Stimulated activated memory B cell treated with anti-CD40 and anti-IgM and Interleukin-4, amounts not matched to agents 10 μg/mL and 1 μg/mL and 100 μg/mL, for 72 hours (primary cell): ENCODE measurements at regions not wholly inside any gene's neighbourhood (a gene's known extent, or its start where the extent isn't known, plus 50 kb on each side); places are given as distances from the start of the nearest gene placed in this dataset.

ENCODE experiments used
- ATAC-seq: fragments of 150-1000 bp; cut with Tn5 transposase; 2 replicates; pipeline ENCODE4 v1.10.0; 2021
- H3K27ac Mint-ChIP-seq: one replicate; pipeline ENCODE4 v1.8.0; 2022; ENCODE audit warnings: mild to moderate bottlenecking, mixed read lengths
- H3K27me3 Mint-ChIP-seq: one replicate; pipeline ENCODE4 v1.8.0; 2022; ENCODE audit warnings: mixed read lengths
- H3K36me3 Mint-ChIP-seq: one replicate; pipeline ENCODE4 v1.8.0; 2022; ENCODE audit warnings: mixed read lengths
- H3K4me1 Mint-ChIP-seq: one replicate; pipeline ENCODE4 v1.8.0; 2022; ENCODE audit warnings: mixed read lengths
- H3K4me3 Mint-ChIP-seq: one replicate; pipeline ENCODE4 v1.8.0; 2022; ENCODE audit warnings: mild to moderate bottlenecking, moderate library complexity, mixed read lengths
- H3K9me3 Mint-ChIP-seq: one replicate; pipeline ENCODE4 v1.8.0; 2022; ENCODE audit warnings: mixed read lengths

DNA sequence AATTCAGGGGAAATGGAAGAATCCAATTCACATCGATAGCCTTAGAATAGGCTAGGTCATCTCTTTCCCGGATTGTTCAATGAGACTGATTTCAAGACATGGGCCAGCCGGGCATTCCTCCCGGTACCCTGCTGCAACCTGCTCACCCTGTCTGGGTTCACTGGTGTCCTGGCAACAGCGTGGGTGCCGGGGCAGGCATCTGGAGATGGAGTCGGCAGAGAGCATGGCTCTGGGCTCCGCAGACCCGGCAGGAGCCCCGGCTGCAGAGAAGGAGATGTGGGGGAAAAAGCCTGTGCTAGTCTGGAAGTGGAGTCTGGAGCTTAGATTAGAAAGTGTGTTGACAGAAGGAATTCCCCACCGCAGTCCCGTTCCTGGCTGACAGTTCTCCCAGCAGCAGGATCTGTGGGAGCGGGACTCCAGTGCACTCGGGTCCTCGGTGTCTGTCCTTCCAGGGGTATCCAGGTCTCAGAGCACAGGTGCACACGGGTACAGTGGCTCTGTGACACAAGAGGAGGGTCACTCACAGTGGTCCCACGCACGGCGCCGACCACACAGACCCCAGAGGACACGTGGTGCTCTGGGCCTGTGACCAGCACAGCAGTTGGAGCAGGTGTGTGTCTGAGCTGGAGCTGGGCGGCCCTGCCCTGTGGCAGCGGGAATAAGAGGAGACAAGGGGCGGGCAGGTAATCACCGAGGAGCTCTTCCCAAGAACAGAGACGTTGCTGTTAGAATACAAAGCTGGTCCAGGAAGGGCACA, 65.7 kb upstream of the PITRM1 start:
- peaks cover 5% of the 10 kb centered on the region for H3K4me1 Mint-ChIP-seq
- no peaks in the 10 kb centered on the region for H3K36me3 Mint-ChIP-seq
- ATAC-seq = no peak
- no peaks in the 10 kb centered on the region for H3K9me3 Mint-ChIP-seq
- peaks cover 38% of the 10 kb centered on the region for H3K27me3 Mint-ChIP-seq
- H3K27ac Mint-ChIP-seq = no peak overlapping the region
- no peak overlapping the region for H3K4me3 Mint-ChIP-seq

DNA sequence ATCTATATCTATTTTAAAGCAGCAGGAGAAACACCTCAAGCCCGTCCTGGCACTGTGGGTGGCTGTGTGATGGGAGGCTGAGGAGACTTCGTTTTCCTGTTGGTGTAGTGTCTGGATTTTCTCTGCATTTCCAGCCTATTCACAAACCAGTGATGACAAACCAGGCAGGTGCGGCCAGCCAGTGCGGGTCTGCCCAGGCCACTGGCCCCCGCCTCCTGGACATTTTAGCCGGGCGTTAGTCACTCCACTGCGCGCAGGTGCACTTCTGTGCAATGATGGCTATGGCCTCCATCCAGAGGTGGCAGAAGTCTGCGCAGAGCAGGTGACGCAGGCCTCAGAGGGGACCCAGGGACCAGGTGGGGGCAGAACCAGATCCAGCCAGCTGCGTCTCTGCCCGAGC, 64.9 kb upstream of the PITRM1 start:
- no peak overlapping the region for H3K4me3 Mint-ChIP-seq
- peaks cover 5% of the 10 kb centered on the region for H3K4me1 Mint-ChIP-seq
- no peaks in the 10 kb centered on the region for H3K9me3 Mint-ChIP-seq
- no peak for ATAC-seq
- no peak overlapping the region for H3K27ac Mint-ChIP-seq
- H3K36me3 Mint-ChIP-seq = no peaks in the 10 kb centered on the region
- H3K27me3 Mint-ChIP-seq = peaks cover 38% of the 10 kb centered on the region

DNA sequence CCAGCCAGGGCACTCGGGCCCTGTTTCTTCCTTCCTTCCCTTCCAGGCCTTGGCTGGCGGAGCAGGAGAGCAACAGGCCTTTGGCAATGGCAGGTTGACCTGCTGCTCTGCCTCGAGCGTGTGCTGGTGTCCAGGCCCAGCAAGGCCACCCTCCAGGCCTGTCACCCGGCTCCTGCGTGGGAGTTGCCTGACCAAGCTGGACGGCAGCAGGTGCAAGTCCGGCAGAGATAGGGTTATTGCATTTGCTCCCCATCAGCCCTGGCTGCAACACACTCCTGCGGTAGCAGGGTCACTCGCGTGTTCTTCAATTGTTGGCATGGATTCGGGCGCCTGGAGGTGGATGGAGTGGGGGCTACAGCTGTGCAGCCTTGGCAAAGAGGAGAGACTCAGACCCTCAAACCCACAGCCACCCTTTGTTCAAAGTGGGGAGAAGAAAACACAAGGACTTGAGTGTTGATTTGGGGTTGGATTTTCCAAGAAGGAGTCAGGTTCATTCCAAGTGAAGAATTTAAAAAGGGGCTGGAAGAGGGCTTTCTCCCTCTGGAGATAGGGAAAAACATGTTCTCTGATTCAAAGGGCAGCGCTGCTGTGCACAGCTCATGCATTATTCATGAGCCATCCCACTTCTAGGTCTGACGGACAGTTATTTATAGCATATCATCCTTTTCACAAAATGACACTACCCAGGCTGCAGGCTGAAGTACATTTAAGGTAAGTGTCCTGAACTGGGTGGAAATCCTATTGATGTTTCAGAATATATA, 64.2 kb upstream of the PITRM1 start:
- Mint-ChIP-seq H3K4me3 (no peak overlapping the region), H3K27me3 (peaks cover 40% of the 10 kb centered on the region), H3K4me1 (peaks cover 5% of the 10 kb centered on the region), H3K36me3 (no peaks in the 10 kb centered on the region), H3K27ac (no peak overlapping the region), H3K9me3 (no peaks in the 10 kb centered on the region)
- no peak for ATAC-seq

DNA sequence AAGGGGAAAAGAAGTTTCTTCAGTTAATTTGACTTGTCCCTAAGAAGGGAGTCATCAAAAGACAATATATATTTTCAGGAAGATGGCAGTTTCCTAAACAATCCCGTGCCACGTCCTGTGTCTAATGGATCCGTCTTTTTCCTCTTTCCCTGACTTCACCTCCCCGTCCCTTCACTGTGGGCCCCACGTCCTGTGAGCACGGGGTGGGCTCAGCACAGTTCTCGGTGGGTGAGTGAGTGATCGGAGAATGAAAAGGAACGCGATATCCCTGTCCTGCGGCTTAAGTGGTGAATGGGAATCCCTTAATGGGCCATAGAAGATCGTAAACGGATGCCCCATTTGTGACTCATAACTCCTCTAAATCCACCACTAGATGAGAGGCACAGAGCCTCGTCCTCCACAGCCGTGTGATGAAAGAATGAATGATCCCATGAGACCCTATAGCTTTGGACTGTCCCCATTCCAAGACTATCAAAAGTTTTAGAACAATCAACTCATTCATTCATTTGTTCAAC, 63.5 kb upstream of the PITRM1 start:
- H3K27me3 Mint-ChIP-seq = peaks cover 48% of the 10 kb centered on the region
- H3K4me3 Mint-ChIP-seq = no peak overlapping the region
- no peak overlapping the region for H3K27ac Mint-ChIP-seq
- no peaks in the 10 kb centered on the region for H3K9me3 Mint-ChIP-seq
- no peaks in the 10 kb centered on the region for H3K36me3 Mint-ChIP-seq
- H3K4me1 Mint-ChIP-seq = peaks cover 5% of the 10 kb centered on the region
- ATAC-seq = no peak

DNA sequence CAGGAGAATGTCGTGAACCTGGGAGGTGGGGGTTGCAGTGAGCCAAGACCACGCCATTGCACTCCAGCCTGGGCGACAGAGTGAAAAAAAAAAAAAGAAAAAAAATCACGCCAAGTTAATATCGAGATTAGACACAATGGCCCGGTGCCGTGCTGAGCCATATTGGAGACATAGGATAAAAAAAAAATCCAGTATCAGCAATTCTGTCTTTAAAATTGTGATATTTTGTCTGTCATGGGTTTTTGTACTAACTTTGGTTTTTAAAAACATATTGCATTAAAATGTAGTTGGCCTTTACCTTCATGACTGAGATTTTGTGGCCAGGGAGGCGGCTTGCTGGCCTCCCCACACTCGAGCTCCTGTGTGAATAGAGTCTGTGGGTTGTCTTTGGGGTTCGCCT, 62.8 kb upstream of the PITRM1 start:
- H3K27ac Mint-ChIP-seq = no peak overlapping the region
- peaks cover 49% of the 10 kb centered on the region for H3K27me3 Mint-ChIP-seq
- H3K4me3 Mint-ChIP-seq = no peak overlapping the region
- H3K4me1 Mint-ChIP-seq = peaks cover 5% of the 10 kb centered on the region
- ATAC-seq = no peak
- no peaks in the 10 kb centered on the region for H3K9me3 Mint-ChIP-seq
- H3K36me3 Mint-ChIP-seq = no peaks in the 10 kb centered on the region

DNA sequence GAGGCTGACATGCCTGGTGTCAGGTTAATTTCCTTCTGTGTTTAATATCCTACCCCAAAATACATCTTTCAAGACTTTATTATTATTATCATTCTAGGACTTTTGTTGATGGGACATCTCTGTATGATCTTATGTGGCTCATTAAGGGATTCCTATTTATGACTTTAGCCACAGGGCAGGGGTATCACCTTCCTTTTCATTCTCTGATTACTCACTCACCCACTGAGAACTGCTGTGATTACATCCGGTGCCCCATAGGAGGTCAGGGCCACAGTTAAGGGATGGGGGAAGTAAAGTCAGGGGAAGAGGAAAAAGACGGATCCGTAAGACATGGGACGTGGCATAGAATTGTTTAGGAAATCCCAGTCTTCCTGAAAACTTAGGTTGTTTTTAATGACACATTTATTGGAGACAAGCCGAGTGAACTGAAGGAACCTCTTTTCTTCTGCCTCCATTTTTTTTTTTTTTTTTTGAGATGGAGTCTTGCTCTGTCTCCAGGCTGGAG, 61.0 kb upstream of the PITRM1 start:
- Mint-ChIP-seq H3K9me3 (no peaks in the 10 kb centered on the region), H3K27me3 (peaks cover 35% of the 10 kb centered on the region), H3K4me1 (no peaks in the 10 kb centered on the region), H3K27ac (no peak overlapping the region), H3K36me3 (no peaks in the 10 kb centered on the region), H3K4me3 (no peak overlapping the region)
- no peak for ATAC-seq

DNA sequence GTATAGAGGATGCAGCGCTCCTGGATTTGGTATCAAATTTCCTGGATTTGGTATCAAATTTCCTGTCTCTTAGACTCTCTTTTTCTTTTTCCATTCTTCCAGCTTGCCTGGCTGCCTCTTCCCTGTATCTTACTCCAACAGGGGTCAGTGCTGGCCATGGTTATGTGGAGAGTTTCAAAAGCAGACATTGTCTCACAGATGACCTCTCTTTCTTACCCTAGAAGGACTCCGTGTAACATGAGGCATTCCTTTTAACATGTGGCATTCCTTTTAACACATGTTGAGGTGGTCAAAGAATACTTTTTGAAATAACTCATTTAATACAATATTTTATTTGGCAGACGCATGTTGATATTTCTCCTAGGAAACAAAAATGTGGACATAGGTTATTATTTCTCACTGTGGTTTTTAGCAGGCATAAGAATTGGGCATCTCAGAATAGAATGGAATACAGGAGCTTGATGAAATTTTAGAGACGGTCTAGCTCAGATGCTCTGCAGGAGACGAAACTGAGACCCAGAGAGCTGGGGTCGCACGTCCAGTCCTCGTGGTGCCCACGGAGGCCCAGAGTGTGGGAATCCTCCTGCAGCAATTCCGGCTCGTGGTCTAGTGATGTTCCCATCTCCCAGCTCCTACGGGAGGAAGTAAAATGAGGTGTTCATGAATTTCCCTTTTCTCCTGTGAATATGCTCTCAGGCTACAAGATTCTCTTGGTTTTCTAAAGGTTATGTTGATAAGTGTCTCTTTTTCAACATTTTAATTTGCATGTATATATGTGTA, 59.6 kb upstream of the PITRM1 start:
- ATAC-seq = no peak
- H3K27me3 Mint-ChIP-seq = peaks cover 30% of the 10 kb centered on the region
- H3K9me3 Mint-ChIP-seq = no peaks in the 10 kb centered on the region
- no peak overlapping the region for H3K4me3 Mint-ChIP-seq
- H3K27ac Mint-ChIP-seq = no peak overlapping the region
- no peaks in the 10 kb centered on the region for H3K36me3 Mint-ChIP-seq
- H3K4me1 Mint-ChIP-seq = peaks cover 11% of the 10 kb centered on the region

DNA sequence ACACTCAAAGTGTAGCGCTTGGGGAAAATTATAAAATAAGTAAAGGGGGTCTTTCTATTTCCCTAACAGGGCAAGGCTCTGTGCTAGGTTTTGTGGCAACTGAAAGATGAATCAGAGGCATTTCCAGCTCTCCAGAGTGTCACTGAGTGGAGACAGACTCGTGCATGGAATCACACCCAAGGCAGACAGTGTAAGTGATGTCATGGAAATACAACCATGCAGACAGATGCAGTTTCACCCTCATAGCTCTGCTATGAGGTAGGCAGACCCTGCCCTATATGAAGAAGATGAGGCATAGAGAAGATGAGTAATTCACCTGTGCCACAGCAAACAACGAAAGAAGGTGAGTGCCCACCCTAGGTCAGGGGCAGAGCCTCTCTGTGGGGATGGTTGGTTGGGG, 57.2 kb upstream of the PITRM1 start:
- ATAC-seq = no peak
- H3K9me3 Mint-ChIP-seq = no peaks in the 10 kb centered on the region
- H3K27me3 Mint-ChIP-seq = peaks cover 18% of the 10 kb centered on the region
- peaks cover 11% of the 10 kb centered on the region for H3K4me1 Mint-ChIP-seq
- H3K27ac Mint-ChIP-seq = no peak overlapping the region
- H3K4me3 Mint-ChIP-seq = no peak overlapping the region
- H3K36me3 Mint-ChIP-seq = no peaks in the 10 kb centered on the region

DNA sequence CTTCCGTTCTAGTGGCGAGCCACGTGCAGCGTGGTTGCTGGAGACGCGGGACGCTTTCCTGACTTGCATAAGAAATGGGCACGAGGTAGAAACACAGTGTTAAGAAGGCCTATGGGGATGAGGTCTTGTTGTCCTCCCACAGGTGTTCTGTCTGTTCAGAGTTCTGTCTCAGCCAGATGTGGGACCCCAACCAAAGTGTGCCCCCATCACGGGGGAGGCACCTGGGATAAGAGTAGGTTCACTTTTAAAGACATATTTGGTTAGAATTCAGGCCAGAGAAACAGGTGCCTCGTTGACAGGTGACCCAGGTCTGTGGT, 56.0 kb upstream of the PITRM1 start:
- Mint-ChIP-seq H3K4me3 (no peak overlapping the region), H3K9me3 (no peaks in the 10 kb centered on the region), H3K4me1 (peaks cover 11% of the 10 kb centered on the region), H3K27ac (no peak overlapping the region), H3K36me3 (no peaks in the 10 kb centered on the region), H3K27me3 (peaks cover 11% of the 10 kb centered on the region)
- no peak for ATAC-seq

DNA sequence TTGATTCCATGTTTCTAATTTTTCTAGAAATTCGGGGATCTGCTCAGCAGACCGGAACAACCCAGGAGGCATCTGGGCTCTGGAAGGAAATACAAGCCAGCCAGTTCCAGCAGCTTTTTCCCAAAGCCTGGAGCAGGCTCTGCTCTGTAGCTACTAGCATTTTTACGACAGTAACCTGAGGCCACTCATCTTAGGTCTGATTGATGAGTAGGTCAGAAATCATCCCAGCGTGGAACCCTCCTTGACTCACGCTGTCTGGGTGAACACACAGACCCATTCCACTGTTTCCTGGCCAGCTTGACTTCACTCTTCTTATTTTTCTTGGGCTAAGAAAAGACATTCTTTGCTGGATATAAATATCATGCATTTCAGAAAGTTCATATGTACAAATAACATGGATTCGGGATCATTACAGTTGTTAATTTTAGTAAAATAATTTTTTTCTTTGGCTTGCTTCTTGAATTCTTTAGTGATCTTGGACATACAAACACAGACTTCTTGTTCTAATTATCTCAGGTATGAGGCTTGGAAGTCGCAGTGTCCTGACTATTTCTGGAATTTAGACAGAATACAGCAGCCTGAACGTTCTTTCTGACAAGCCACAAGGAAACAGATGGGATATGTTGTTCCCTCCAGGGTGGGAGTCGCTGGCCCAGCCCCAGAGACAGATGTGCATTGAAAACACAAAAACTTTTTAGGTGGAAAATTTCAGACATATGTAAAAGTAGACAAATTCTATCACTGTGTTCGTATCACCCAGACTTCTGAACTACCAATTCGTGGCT, 54.6 kb upstream of the PITRM1 start:
- Mint-ChIP-seq H3K27ac (no peak overlapping the region), H3K4me3 (no peak overlapping the region)
- peak; percentile 40 for ATAC-seq

DNA sequence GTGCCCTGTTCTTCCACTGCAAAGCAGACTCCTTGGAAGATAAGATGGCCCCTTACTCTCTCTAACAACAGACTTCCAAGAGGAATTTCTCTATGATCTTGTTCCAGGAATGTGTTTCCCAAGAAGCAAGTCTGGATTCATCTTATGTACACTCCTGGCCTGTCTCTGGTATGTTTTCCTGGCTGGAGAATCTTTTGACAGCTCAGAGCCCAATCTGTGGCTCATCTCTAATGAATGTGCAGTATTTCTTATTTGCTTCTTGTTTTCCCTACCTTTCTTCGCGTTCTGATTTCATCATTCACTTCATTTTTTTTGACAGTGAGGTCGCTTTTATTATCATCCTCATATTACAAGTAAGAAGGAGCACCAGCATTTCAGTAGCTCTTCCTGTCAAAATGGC, 53.0 kb upstream of the PITRM1 start:
- Mint-ChIP-seq H3K9me3 (no peaks in the 10 kb centered on the region), H3K36me3 (no peaks in the 10 kb centered on the region), H3K27ac (no peak overlapping the region), H3K4me1 (peaks cover 11% of the 10 kb centered on the region), H3K27me3 (no peaks in the 10 kb centered on the region), H3K4me3 (no peak overlapping the region)
- no peak for ATAC-seq

More for the DNA sequence above, 54.6 kb upstream of the PITRM1 start:
- no peaks in the 10 kb centered on the region for H3K36me3 Mint-ChIP-seq
- H3K27me3 Mint-ChIP-seq = peaks cover 11% of the 10 kb centered on the region
- no peaks in the 10 kb centered on the region for H3K9me3 Mint-ChIP-seq
- peaks cover 11% of the 10 kb centered on the region for H3K4me1 Mint-ChIP-seq

DNA sequence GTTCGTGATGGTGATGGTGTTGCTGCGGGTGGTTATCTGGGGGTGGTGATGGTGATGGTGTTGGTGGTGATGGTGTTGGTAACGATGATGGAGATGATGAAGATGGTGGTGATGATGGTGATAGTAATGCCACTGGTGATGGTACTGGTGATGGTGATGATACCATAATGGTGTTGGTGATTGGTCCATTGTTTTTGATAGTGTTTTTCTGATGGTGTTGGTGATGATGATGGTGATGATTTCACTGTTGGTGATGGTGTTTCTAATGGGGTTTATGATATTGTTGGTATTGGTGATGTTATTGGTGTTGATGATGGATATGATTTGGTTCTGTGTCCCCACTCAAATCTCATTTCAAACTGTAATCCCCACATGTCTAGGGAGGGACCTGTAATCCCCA, 51.7 kb upstream of the PITRM1 start:
- Mint-ChIP-seq H3K27me3 (no peaks in the 10 kb centered on the region), H3K4me1 (peaks cover 11% of the 10 kb centered on the region)
- ATAC-seq = no peak

DNA sequence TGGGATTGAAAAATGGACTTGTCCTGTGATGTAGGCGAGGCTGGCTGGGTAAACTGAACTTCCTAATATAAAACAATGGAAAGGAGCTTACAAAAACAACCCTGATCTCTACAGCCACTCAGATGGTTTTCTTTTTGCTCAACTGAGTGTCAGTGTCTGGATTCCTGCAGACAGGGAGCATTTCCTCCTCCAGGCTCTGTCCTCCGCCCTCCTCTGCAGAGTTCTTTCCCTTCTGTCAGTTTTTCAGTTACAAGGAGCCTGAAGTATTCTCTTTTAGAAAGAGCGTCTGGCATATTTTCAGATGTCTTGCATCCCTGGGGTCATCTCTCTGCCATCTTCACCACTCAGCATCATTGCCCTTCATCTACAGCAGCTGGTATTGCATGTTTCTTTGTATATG, 50.0 kb upstream of the PITRM1 start:
- Mint-ChIP-seq H3K9me3 (peaks cover 9% of the 10 kb centered on the region), H3K4me3 (no peak overlapping the region), H3K36me3 (no peaks in the 10 kb centered on the region), H3K27me3 (no peaks in the 10 kb centered on the region), H3K4me1 (peaks cover 4% of the 10 kb centered on the region), H3K27ac (no peak overlapping the region)
- no peak for ATAC-seq

More for the DNA sequence above, 51.7 kb upstream of the PITRM1 start:
- H3K36me3 Mint-ChIP-seq = no peaks in the 10 kb centered on the region
- no peak overlapping the region for H3K4me3 Mint-ChIP-seq
- no peak overlapping the region for H3K27ac Mint-ChIP-seq
- peaks cover 2% of the 10 kb centered on the region for H3K9me3 Mint-ChIP-seq
